Stimulated activated CD4-positive, alpha-beta T cell treated with anti-CD3 and anti-CD28 coated beads, Interleukin-2, amount 100 ng/mL, for 48 hours (primary cell): ENCODE measurements at regions not wholly inside any gene's neighbourhood (a gene's known extent, or its start where the extent isn't known, plus 50 kb on each side); places are given as distances from the start of the nearest gene placed in this dataset.

Experiments used
- DNase-seq, 2 donors: peaks; one replicate each; pipeline ENCODE4 v3.0.0-alpha.2; 2020

DNA sequence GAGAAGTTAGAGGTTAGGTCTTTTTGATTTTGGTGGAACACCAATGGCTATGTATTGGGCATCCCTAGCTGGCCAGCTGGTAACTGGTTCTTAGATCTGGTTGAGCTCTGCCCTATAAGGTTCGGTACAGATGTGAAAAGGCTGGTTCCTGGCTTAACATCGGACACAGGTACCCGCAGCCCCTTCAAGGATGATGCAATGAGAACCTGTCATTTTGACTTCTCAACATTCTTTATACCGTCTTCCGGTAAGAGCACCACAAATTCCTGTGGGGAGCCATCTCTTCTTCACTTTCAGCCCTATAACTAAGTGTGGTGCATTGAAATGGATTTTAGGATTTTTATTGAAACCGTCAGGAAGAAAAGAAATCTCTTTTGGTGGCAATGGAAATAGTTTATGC, 222.8 kb downstream of the ADAMTS9 start:
- no peak for DNase-seq

DNA sequence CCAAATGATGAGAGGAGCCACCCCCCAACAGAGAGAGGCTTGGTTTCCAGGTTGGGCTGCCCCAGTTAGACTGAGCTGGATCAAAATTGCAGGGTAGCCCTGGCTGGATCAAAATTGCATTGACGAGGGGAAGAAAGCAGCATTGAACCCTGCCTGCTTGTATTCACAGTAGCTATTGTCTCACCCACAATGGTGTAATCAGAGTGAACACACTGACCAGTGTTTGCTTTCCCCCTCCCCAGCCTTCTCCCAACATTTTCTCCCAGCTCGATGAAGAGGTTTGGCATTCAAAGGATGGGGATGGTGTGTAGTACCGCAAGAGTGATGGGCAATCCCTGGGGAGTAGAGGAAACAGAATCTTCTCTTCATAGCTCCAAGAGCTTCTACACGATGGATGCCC, 223.8 kb downstream of the ADAMTS9 start:
- DNase-seq = no peak

DNA sequence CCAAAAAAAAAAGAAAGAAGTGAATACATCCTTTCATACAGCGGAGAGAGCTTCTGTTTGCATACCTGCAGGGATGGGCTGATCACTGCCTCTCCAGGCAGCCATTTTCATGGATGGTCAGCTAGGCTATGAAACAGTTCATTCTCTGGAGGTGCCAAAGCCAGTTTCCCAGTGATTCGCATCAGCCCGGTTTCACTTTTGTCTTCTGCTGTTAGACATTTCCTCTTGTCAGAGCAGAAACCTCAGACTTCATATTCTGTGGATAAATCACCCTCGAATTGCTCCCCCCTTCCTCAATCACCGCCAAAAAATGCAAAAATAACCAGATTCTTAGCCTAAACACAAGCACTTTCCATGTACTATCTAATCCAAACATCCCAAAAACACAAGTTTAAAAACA, 225.6 kb downstream of the ADAMTS9 start:
- DNase-seq = no peak

DNA sequence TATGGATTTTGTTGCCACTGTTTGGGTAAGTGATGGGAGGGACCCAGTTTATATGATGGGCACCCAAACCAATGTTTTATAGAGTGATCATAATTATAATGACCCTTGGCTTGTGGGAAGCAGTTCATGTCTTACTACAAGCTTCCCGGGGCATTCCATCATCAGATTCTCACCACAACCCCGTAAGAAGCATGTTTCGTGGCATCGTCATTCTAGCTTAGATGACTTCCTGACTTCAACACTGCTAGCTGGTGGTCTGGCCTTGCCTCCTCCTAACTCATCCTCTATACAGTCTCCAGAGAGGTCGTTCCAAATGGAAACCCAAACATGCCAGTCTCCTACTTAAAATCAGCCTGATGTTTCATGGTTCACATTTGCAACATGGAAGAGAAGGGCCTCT, 226.9 kb downstream of the ADAMTS9 start:
- no peak for DNase-seq

DNA sequence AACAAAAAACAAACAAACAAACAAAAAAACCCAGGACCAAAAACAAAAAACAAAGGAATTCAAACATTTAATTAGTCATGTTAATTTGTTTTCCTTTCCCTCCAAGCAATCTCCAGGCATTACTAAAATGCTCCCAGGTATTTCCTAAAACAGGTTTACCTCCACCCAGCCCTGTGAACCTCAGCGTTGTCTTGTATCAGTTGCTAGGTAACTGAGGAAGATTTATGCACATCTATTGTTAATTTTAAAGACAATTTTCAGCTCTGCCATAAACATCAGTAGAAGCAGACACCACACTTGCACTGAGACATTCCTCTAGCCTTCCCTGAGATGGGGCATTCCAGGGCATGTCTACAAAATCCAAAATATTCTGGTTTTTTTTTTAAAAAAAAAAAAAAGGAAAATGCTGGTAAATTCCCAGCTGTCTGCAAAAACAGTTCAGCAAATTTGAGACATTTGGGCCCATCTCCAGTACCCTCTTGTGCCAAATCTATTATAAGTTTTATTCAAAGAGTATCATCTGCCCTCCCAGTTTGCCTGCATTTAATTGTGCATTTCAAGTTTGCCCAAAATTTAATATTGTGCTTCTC, 227.6 kb downstream of the ADAMTS9 start:
- no peak for DNase-seq

DNA sequence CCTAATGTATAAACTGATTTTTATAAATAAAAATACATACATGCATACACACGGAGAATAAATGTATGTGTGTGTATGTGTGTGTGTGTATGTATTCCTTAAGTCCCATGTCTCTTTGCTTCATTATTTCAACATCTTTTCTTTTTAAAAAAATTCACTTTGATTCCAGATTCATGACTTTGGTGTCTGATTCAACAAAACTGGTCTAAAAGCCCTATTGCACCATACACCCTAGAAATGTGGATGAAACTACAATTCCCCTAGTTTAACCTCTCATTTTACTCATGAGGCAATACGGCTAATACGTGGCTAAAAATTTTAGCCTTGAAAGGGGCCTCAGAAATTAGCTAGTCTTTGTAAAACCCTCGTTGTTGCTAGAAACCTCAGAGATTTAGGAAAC, 228.1 kb downstream of the ADAMTS9 start:
- no peak for DNase-seq

DNA sequence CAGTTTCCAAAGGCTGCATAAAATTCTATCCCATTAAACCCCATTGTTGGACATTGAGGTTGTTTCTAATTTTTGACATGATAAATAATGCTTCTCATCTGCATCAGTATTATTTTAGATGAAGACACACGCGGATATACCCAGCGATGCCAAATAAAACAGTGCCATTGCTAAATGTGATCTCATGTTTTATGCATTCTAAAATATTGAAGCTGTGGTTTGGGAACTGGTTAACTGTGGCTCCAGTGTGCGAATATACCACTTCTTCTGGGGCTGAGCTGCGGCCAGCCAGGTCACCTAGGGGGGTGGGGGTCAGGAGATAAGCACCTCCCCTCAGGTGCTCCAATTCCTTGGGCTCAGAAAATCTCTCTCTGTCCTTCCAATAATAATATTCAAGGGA, 230.0 kb downstream of the ADAMTS9 start:
- DNase-seq = no peak

DNA sequence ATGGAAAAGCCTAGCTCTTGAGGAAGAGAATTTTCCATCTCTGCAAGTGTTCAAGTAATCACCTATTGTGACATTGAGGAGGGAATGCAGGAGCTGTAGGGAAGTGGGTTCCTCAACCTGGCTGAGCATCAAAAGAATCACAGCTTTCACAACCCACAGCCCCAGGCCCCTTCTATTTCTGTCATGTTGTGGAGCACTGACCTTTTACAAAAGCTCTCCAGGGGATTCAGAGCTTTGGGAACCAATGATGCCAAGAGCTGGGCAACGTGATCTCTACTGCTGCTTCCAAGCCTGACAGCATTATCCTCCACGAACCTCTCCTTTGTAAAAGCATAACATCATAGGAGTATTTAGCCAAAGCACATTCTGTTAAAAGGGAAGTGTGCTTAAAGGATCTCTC, 231.1 kb downstream of the ADAMTS9 start:
- no peak for DNase-seq

DNA sequence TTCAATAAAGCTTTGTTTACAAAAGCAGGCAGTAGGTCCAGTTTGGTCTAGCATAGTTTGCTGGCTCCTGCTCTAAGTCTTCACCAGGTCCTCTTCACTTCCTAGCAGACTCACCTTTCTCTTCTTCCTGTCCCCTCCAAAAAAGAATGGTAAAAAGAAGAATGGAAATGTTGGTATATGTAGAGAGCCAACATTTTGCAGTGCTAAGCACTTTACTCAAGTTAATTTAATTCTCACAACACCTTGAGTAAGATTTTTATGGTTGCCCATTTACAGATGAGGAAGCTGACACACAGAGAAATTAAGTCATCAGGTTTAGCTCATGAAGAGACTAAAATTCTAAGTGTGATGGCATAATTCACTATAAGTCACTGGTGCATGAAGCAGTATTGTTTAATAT, 230.1 kb upstream of the PRICKLE2 start:
- no peak for DNase-seq

DNA sequence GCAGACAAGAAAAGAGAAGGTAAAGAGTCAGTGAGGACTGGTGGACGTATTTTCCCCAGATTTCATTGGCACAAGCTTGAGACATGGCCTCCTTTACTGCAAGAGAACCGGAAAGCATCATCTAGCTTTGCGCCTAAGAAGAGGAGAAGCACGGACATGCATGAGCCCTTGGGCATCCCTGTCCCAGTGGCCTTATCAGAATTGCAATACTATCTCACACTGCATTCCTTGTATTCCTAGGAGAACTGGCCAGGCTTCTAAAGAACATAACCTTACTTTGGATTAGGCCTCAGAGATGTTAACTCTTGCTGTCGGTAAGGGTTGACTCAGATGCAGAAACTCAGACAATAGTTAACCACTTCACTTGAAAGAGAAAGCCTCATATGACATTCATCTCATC, 229.5 kb upstream of the PRICKLE2 start:
- DNase-seq = no peak

DNA sequence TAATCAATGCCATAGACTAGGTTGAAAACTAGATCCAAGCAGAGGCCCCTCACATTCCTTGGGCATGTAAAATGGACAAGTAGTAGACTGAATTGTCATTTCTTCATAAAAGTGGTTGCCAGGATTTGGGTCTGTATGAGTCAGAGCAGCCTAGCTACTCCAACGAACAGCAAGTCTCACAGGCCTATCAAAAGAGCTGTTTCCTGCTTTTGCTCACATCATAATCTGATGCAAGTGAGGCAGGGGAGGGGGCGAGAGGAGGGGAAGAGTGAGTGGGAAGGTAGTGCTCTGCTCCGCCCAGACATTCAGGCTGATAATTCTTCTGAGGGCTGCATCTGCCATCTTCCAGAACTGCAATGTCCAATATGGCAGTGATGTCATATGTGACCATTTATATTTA, 228.9 kb upstream of the PRICKLE2 start:
- DNase-seq = no peak

DNA sequence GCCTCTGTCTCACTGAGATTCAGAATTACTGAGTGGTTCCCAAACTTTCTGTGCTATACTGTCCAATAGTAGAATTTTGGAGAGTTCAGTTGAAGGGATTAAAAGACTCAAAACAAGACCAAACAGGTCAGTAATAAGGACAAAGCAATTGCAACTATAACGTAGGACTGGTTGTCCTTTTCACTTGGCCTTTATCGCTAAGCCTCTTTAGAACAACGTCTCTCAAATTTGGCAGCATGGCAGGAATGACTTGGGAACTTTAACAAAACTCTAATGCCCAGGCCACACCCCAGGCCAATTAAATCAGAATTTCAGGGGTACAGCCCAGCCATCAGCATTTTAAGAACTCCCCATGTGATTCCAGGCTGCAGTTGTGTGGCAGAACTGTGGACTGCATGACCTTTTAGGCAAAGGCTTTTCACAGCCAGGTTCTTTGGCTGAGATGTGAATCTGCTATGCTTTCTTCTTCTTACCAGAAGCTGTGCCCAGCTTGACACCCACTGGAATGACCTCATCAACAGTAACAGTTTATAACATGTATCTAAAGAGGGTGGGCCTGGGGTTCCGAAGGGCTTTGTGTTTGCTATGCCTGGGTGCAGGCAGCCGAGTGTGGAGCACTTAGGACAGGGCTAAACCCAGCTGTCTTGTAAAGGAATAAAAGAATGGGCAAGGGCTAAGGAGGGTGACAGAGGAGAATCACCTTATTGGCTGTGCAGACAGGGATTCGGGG, 226.2 kb upstream of the PRICKLE2 start:
- no peak for DNase-seq

DNA sequence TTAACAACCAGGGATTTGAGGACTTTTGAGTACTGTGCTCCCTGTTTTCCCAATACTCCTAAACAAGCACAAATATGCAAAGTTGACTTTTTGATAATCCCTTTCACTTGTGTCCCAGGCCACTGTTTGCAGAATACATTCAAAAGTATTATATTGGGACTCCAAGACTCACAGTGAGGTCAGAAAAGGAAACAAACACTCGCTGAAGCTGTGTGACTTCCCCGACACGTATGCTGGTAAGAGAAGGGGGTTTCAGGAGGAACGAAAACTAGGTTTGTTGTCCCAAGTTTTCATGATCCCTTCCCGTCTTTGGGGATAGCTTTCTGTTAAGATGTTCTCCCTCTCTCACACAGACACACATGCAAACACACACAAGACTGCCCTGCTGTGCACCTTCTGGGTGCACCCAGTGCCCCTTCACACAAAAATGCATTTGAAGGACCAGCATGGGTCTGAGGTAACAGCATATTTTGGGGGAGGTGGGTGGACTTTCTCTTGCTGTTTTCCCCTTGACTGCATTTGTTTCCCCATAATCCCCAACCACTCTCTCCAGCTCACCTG, 225.2 kb upstream of the PRICKLE2 start:
- DNase-seq = no peak

DNA sequence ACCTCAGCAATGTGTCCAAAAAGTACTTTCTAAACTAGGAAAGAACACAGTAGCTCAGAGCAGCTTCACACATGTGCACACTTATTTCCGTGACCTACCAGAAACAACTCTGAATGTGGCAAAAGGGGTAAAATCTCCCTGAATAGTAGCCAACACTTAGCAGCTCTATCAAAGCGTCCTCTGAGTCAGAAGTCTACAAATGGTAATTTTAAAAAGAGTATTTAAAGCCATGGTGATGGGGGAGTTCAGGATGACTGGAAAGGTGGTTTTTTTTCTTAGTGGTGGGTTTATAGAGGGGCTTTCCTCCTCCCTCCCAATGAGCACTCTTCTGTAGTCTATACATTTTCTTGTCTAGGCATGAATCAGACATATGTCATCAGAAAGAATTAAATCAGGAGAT, 223.8 kb upstream of the PRICKLE2 start:
- no peak for DNase-seq

DNA sequence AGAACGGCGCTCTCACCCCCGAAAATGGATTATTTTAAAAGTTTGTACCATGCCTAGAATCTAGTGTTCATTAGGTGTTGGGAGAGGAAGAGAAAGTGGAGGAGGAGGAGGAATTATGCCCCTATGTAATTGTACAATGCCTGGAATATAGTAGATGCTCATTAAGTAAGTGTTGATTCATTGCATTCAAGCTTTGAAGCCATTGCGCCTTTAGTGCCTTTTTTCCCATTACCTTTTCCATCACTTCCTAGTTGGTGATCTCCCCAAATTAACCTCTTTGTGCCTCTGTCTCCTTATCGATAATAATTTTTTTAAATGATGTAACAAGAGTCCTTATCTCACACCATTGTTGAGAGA, 220.7 kb upstream of the PRICKLE2 start:
- DNase-seq = no peak

DNA sequence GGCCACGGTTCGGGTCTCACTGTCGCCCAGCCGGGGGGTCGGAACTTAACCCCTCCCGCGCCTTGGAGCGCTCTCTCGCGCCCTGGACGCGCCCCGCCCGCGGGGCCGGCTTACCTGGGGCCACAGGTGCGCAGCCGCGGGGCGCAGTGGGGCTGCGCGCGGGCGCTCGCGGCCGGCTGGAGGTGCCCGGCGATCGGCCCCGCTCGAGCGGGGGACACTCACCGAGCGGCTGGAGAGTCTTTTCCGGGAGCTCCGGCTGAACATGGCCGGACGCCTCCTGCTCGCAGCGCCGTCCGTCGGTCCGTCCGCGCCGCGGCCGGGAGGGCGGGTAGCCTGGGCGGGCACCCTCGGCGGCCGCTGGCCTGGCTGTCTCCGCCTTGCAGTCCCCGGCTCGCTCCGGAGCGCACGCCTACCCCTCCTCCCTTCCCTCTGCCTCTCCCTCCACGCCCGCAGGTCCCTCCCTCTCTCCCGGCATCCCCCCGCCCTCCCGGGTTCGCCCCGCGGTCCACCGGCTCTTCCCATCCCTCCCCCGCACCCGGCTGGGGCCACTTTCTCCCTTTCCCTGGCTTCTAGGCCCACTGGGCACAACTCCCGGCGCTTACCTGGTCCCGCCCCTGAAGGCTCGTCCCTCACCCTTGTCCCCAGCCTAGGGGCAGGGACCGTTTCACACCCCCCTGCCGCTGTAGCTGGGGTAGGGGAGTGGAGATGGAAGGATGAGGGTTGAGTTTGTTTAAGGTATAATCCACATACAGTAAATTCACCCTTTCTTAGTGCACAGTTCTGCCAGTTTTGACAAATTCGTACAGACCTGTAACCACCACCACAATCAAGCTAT, 220.1 kb upstream of the PRICKLE2 start:
- no peak for DNase-seq

DNA sequence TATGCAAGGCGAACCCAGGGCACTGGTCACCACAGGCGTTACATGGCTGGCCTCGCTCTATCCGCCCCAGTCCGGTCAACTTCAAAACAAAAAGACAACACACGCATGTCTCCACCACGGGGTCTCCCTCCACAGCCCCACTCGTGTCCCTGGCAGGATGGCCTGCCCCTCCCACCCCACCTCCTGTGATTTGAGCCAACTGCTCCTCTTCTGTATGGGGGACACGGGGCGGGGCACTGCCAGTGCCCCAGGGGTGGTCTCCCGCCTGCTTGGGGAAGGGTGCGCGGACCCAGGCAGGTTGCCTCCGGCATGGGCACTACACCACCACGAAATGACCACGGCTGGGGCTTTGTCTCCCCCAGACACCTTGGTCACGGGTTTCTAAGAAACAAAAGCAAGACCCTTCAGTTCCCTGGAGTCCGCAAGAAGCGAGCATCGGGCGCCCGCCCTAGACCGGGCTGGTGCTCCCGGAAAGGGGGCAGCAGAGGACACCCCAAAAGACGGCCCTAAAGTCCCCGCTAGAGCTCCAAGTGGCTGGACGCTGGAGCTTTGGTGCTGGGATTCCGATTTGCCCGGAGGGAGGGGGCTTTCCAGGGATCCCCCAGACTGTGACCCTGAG, 219.3 kb upstream of the PRICKLE2 start:
- no peak for DNase-seq

DNA sequence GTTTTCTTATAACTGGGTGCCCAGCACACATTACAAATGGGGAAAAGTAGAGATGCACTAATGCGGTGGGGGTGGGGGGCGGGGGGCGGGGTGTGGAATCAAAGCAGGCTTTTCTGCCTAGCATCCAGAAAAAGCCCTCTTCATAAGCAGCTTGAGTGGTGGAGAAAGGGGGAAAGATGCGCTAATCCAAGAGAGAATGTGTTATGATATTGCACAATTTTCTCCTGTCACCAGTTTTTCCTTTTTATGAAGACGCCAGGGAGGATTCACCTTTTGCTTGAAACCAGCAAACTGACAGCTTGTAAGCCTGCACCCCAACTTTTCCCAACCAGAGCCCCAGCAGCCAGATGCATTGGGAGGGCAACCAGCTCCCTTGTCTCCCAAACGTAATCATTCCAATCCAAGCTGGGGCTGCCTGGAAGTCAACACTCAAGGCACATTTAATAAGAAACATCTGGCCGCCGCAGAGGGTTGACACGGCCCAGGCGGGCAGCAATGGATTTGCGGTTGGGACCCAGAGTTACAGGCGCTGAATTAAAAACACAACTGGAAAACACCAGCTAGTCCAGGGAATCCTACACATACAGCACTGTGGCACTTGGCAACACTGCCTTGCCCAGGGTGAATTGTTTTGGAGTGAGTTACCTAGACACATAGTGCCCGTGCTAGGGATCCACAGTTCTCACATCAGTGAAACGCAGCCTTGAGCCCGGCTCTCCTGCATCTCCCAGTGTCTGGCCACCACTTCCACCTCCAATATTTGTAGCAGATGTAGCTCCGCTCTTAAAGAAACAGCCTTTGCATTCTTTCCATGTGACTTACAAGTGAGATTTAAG, 218.5 kb upstream of the PRICKLE2 start:
- no peak for DNase-seq

DNA sequence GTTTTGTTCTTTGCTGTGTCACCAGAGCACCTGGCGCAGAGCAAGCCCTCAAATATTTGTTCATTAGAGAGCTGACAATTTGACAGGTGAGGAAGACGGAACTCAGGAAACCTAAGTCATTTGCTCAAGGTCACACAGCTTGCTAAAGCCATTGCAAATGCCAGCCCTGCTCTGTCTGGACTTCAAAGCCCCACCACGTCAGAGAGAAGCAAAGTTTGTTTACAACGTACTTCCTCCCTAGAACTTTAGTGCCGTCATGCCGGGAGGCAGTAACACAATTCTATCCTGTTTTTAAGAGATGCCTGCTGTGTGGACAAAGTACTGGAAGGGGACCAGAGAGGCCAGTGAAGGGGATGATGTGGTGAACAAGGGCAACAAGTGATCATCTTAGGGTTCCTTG, 216.6 kb upstream of the PRICKLE2 start:
- no peak for DNase-seq

DNA sequence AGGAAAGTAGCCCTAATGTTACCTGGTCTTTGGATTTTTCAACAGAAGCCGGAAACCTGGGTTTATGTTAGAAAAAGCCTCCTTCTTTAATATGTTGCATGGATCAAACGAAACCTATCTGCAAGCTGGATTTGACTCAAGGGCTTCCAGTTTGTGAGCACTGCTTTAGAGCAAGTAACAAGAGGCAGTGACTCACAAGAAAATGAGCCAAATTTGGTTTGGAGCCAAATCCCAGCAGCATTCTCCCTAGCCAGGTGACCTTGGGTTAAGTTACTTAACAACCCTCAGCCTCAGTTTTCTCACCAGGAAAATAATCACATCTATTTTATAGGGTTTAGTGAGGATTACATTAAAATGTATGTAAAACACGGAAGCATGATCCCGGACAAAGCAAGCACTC, 215.2 kb upstream of the PRICKLE2 start:
- DNase-seq = no peak

DNA sequence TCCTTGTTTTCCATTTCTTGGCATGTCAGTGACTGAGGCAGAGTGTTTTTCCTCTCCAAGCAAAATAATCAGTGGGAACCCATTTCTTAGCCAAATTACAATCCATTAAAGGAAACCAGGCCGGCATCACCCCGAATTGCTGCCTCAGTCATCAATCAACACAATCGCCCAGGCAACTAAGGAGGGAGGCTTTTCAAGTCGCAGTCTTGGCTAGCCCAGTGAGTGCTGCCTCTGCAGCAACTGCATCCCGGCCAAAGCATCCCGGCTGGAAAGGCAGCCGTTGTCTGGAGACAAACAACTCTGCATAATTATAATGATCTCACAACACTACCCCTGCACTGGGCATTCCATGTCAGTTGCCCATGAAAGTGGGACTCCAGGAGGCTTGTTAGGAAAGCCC, 213.5 kb upstream of the PRICKLE2 start:
- no peak for DNase-seq

DNA sequence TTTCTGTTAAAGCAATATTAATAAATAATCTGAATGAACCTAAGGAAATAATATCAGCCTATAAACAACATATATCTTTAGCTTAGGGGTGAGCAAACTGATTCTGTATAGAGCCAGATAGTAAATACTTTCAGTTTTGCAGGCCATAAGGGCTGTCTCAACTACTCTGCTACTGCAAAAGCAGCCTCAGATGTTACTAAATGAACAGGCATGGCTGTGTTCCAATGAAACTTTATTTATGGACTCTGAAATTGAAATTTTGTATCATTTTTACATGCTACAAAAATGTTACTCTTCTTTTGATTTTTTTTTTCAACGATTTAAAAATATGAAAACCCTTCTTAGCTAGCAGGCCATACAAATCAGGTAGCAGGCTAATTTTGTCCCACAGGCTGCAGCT, 212.8 kb upstream of the PRICKLE2 start:
- no peak for DNase-seq

DNA sequence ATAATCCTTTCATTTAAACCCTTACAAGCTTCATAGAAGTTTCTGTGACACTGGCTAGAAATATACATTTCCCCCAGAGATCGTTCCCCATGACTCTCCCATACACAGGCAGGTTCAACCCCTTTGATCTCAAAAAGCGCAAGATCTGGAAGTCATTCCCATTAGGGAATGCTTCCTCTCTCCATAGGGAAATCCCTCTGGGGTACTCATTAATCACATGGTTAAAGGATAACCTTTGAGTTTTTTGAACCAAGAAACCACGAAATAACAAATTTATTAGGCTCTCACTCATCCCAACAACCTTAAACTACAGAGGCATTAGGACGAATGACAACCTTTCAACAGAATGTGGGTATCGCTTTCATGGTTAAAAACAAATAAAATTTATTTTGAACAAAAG, 211.9 kb upstream of the PRICKLE2 start:
- DNase-seq = no peak
